Left ventricle myocardium inferior (tissue), 1 donor: ENCODE measurements at regions not wholly inside any gene's neighbourhood (a gene's known extent, or its start where the extent isn't known, plus 50 kb on each side); places are given as distances from the start of the nearest gene placed in this dataset.

Experiments
- DNase-seq: peaks from one replicate; pipeline ENCODE4 v3.0.0-alpha.2; 2020
- H3K27ac ChIP-seq: fragments of 200-600 bp; replicated peaks from 2 replicates; pipeline ENCODE4 v1.8.0; 2021
- H3K27me3 ChIP-seq: fragments of 200-600 bp; 2 replicates; pipeline ENCODE4 v1.8.0; 2021; ENCODE audit warnings: low read depth
- H3K36me3 ChIP-seq: fragments of 200-600 bp; 2 replicates; pipeline ENCODE4 v1.8.0; 2021
- H3K4me1 ChIP-seq: fragments of 200-600 bp; 2 replicates; pipeline ENCODE4 v1.8.0; 2021
- H3K4me3 ChIP-seq: fragments of 200-600 bp; 2 replicates; pipeline ENCODE4 v1.8.0; 2021; ENCODE audit warnings: mild to moderate bottlenecking, moderate library complexity
- H3K9me3 ChIP-seq: fragments of 200-600 bp; replicated peaks from 2 replicates; pipeline ENCODE4 v1.8.0; 2021
- intact Hi-C: fragments of 100-400 bp; cut with micrococcal nuclease; formaldehyde crosslinking; loops from one replicate; pipeline ENCODE4 v1.11.0; 2022
- TF ChIP-seq, protein P1 (sequence below): fragments of 200-600 bp; IDR thresholded peaks from 2 replicates; pipeline ENCODE4 v1.8.0; 2021; ENCODE audit warnings: antibody characterized with exemption, mild to moderate bottlenecking, borderline replicate concordance
- donor health status: DM: no; HTN: yes; CAD: no; lungs with severe emphysema.

DNA sequence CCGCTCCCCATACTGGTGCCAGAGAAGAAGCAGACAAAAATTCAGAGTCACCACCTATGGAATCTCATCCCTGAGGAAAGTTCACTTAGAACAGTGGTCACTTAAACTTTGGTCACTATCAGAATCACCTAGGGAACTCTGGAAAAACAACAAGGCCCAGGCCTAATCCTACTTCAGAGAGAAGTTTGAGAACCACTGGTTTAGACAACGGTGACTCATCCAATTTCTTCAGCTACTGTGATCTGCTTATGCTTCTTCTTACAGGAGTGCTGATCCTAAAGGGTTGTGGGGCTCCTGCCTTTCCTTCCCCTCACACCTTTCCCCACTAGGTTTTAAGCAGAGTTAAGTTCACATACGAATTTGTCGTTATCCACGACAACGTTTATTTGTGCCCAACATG is 194.7 kb upstream of the KLF4 start:
- Histone ChIP-seq H3K9me3 (peaks cover 3% of the 10 kb centered on the region), H3K4me1 (peaks cover 23% of the 10 kb centered on the region), H3K27ac (peak overlapping the region; percentile 50), H3K27me3 (no peaks in the 10 kb centered on the region), H3K36me3 (no peaks in the 10 kb centered on the region), H3K4me3 (no peak overlapping the region)
- intact Hi-C loops: no loop called here
- TF ChIP-seq, protein P1, sequence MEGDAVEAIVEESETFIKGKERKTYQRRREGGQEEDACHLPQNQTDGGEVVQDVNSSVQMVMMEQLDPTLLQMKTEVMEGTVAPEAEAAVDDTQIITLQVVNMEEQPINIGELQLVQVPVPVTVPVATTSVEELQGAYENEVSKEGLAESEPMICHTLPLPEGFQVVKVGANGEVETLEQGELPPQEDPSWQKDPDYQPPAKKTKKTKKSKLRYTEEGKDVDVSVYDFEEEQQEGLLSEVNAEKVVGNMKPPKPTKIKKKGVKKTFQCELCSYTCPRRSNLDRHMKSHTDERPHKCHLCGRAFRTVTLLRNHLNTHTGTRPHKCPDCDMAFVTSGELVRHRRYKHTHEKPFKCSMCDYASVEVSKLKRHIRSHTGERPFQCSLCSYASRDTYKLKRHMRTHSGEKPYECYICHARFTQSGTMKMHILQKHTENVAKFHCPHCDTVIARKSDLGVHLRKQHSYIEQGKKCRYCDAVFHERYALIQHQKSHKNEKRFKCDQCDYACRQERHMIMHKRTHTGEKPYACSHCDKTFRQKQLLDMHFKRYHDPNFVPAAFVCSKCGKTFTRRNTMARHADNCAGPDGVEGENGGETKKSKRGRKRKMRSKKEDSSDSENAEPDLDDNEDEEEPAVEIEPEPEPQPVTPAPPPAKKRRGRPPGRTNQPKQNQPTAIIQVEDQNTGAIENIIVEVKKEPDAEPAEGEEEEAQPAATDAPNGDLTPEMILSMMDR: no peak
- no peak for DNase-seq

DNA sequence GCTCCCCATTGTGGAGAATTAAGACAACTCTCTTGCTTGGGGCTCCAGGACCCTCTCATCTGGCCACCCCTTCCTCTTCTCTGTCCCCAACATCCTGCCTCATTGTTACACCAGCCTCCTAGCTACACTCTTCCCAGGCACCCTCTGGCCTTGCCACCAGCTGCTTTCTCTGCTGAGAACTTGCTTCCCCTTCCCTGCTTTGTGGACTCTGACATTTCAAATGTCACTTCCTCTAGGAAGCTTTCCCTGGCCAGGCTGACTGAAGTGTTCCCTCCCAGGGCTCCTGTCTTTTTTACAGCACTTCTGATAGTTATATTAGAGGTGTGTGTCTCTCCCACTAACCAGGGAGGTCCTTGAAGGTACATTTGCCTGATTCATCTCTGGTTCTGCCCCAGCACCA is 194.0 kb upstream of the KLF4 start:
- no peak for DNase-seq

DNA sequence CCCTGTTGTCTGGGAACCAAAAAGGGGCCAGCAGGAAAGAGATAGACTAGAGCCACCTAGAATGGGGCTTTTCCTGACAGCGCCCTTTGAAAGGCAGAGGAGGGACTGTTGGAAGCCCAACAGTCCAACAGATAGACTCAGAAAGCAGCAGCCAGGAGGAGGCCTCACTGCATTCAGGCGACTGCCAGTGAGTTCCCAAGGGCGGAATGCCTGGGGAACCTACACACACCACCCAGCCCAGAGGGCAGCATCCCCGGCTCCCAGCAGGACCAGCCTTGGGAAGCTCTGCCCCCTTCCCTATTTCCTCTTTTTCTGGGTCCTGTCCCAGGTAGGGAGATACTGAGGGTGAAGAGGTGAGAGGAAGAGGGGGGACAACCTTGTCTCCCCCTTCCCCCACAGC is 192.4 kb upstream of the KLF4 start:
- Histone ChIP-seq H3K27me3 (no peaks in the 10 kb centered on the region), H3K4me3 (no peak overlapping the region), H3K9me3 (no peaks in the 10 kb centered on the region), H3K27ac (no peak overlapping the region), H3K4me1 (peaks cover 18% of the 10 kb centered on the region), H3K36me3 (no peaks in the 10 kb centered on the region)
- intact Hi-C loops: no loop called here
- DNase-seq: no peak
- TF ChIP-seq, protein P1: no peak

More for the DNA sequence above, 194.0 kb upstream of the KLF4 start:
- H3K27me3 ChIP-seq: no peaks in the 10 kb centered on the region
- H3K27ac ChIP-seq: peak overlapping the region; percentile 50
- TF ChIP-seq, protein P1: no peak
- no peaks in the 10 kb centered on the region for H3K9me3 ChIP-seq
- H3K4me3 ChIP-seq: no peak overlapping the region
- H3K4me1 ChIP-seq: peaks cover 23% of the 10 kb centered on the region
- intact Hi-C loops: no loop called here
- H3K36me3 ChIP-seq: no peaks in the 10 kb centered on the region

DNA sequence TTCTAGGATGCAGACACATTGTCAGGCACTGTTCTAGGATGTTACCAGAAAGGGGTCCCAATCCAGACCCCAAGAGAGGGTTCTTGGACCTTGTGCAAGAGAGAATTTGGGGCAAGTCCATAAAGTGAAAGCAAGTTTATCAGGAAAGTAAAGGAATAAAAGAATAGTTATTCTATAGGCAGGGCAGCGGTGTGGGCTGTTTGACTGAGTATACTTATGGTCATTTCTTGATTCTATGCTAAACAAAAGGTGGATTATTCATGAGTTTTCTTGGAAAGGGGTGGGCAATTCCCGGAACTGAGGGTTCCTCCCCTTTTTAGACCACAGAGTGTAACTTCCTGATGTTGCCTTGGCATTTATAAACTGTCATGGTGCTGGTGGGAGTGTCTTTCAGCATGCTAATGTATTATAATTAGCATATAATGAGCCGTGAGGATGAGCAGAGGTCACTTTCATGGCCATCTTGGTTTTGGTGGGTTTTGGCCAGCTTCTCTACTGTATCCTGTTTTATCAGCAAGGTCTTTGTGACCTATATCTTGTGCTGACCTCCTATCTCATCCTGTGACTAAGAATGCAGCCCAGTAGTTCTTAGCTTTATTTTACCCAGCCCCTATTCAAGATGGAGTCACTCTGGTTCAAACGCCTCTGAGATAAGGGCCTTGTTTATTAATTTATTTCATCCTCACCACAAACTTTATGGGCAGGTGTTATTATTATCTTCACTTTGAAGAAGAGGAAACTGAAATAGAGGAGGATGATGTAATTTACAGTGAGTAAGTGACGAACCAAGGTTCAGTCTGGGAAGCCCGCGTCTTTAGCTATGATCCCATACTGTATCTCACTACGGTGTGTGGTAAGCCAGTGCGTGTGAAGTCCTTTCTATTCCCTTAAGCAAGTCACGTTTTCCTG is 186.0 kb upstream of the KLF4 start:
- H3K27me3 ChIP-seq: no peaks in the 10 kb centered on the region
- no peak for DNase-seq
- intact Hi-C loops: no loop called here
- no peaks in the 10 kb centered on the region for H3K4me1 ChIP-seq
- H3K36me3 ChIP-seq: no peaks in the 10 kb centered on the region
- no peak overlapping the region for H3K4me3 ChIP-seq
- TF ChIP-seq, protein P1: no peak
- no peaks in the 10 kb centered on the region for H3K9me3 ChIP-seq
- no peak overlapping the region for H3K27ac ChIP-seq

DNA sequence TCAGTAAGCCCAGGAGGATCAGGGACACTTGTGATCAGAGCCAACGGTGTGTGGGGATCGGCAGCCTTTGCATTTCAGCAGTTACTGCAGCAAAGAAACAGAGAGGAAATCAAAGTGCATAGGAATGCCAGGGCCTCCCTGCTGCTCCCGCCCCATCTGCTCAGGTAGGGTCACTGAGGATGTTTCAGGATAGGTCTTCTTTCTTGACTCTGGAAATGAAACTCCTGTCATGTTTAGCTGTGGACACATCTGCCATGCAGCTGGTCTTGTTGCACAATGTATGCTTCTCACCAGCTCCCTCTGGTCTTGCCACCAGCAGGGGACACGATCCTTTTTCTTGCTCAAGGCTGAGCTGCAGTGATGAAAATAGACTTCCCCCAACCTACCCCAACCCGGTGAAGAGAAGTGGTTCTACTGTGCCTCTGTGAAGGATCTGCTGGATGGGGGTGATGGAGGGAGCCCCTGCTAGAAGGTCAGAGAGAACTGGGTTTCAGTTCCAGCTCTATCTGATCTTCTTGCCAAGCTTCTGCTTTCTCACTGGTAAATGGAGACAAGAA is 185.2 kb upstream of the KLF4 start:
- H3K4me3 ChIP-seq: no peak overlapping the region
- no peaks in the 10 kb centered on the region for H3K36me3 ChIP-seq
- no peak overlapping the region for H3K27ac ChIP-seq
- DNase-seq: peak; percentile 22
- intact Hi-C loops: no loop called here
- no peaks in the 10 kb centered on the region for H3K4me1 ChIP-seq
- TF ChIP-seq, protein P1: no peak
- H3K27me3 ChIP-seq: no peaks in the 10 kb centered on the region
- no peaks in the 10 kb centered on the region for H3K9me3 ChIP-seq
